LNCAP (cell line): ENCODE measurements at regions not wholly inside any gene's neighbourhood (a gene's known extent, or its start where the extent isn't known, plus 50 kb on each side); places are given as distances from the start of the nearest gene placed in this dataset.

Experiments used
- CTCF ChIP-seq: fragments of 450-650 bp; IDR thresholded peaks from 2 replicates; pipeline ENCODE4 v1.5.1; 2017; ENCODE audit warnings: mild to moderate bottlenecking

GRCh38 chr22:49406047-49406650 lies 421.5 kb downstream of the BRD1 start:
- no peak for TF ChIP-seq CTCF

- no peak for TF ChIP-seq CTCF
These were observed 422.1 kb downstream of the BRD1 start for GRCh38 chr22:49405590-49405989.

GRCh38 chr22:49404576-49405241 lies 423.0 kb downstream of the BRD1 start:
- TF ChIP-seq CTCF = no peak

GRCh38 chr22:49404020-49404419 lies 423.7 kb downstream of the BRD1 start:
- no peak for TF ChIP-seq CTCF

- TF ChIP-seq CTCF = no peak
These were observed 424.6 kb downstream of the BRD1 start for GRCh38 chr22:49403102-49403501.

GRCh38 chr22:49402169-49402568 lies 425.5 kb downstream of the BRD1 start:
- TF ChIP-seq CTCF = no peak

GRCh38 chr22:49400941-49401598 lies 426.6 kb downstream of the BRD1 start:
- TF ChIP-seq CTCF = no peak
